HL-60 (cell line): ENCODE measurements at regions not wholly inside any gene's neighbourhood (a gene's known extent, or its start where the extent isn't known, plus 50 kb on each side); places are given as distances from the start of the nearest gene placed in this dataset.

Source experiments
- DNase-seq, 2 experiments: peaks; one replicate each; pipeline ENCODE4 v3.0.0-alpha.2; 2010 to 2020; ENCODE audit warnings: low read depth in 1 of 2, low spot score in 1 of 2
- H3K27ac ChIP-seq: fragments of 250-450 bp; sonication (Bioruptor Pico); replicated peaks from 2 replicates; pipeline ENCODE4 v1.5.1; 2020; ENCODE audit warnings: mild to moderate bottlenecking, moderate library complexity
- H3K27me3 ChIP-seq: fragments of 250-450 bp; sonication (Bioruptor Pico); 2 replicates; pipeline ENCODE4 v1.5.1; 2021; ENCODE audit warnings: mild to moderate bottlenecking, moderate library complexity; ENCODE audit not compliant: insufficient read depth, poor library complexity, severe bottlenecking
- H3K4me3 ChIP-seq: replicated peaks from 2 replicates; pipeline ENCODE4 v1.5.1; 2011; ENCODE audit warnings: mild to moderate bottlenecking, control low read depth, low read length; ENCODE audit not compliant: insufficient read depth
- GABPA ChIP-seq: IDR thresholded peaks from 2 replicates; pipeline ENCODE4 v1.6.1; 2012; ENCODE audit warnings: low read depth
- POLR2AphosphoS5 ChIP-seq: IDR thresholded peaks from 2 replicates; pipeline ENCODE4 v1.6.1; 2012; ENCODE audit warnings: low read depth
- SPI1 ChIP-seq: IDR thresholded peaks from 2 replicates; pipeline ENCODE4 v1.6.1; 2012; ENCODE audit warnings: low read depth, mild to moderate bottlenecking, borderline replicate concordance
- TF ChIP-seq, protein P1 (sequence below): IDR thresholded peaks from one replicate; pipeline ENCODE4 v1.5.1; 2011; ENCODE audit warnings: low read length, control low read depth, inconsistent platforms; ENCODE audit not compliant: insufficient read depth
- TF ChIP-seq, protein P2 (sequence below): IDR thresholded peaks from 2 replicates; pipeline ENCODE4 v1.6.1; 2012; ENCODE audit warnings: low read depth; ENCODE audit not compliant: insufficient replicate concordance

DNA sequence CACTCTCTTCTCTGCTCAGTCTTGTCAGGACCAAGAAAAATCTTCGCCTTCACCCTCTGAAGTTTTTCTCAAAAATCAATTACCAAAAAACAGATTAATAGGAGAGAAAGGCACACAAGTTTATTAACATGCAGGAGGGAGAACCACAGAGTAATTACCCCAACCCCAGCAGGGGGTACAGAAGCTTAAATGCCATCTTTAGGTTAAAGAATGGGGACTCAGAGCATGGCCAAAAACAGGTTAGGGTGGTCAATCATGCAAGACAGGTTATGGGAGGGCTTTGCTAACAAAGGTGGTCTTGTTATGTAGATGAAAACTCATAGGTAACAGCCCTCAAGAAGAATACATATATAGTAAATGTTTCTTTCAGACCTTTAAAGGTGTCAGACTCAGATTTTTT, 100.5 kb upstream of the BTN3A2 start:
- Histone ChIP-seq H3K27ac (no peak overlapping the region), H3K27me3 (no peaks in the 10 kb centered on the region), H3K4me3 (no peak overlapping the region)
- TF ChIP-seq, protein P1, sequence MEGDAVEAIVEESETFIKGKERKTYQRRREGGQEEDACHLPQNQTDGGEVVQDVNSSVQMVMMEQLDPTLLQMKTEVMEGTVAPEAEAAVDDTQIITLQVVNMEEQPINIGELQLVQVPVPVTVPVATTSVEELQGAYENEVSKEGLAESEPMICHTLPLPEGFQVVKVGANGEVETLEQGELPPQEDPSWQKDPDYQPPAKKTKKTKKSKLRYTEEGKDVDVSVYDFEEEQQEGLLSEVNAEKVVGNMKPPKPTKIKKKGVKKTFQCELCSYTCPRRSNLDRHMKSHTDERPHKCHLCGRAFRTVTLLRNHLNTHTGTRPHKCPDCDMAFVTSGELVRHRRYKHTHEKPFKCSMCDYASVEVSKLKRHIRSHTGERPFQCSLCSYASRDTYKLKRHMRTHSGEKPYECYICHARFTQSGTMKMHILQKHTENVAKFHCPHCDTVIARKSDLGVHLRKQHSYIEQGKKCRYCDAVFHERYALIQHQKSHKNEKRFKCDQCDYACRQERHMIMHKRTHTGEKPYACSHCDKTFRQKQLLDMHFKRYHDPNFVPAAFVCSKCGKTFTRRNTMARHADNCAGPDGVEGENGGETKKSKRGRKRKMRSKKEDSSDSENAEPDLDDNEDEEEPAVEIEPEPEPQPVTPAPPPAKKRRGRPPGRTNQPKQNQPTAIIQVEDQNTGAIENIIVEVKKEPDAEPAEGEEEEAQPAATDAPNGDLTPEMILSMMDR = no peak
- TF ChIP-seq SPI1 (no peak), GABPA (no peak), POLR2AphosphoS5 (no peak)
- TF ChIP-seq, protein P2, sequence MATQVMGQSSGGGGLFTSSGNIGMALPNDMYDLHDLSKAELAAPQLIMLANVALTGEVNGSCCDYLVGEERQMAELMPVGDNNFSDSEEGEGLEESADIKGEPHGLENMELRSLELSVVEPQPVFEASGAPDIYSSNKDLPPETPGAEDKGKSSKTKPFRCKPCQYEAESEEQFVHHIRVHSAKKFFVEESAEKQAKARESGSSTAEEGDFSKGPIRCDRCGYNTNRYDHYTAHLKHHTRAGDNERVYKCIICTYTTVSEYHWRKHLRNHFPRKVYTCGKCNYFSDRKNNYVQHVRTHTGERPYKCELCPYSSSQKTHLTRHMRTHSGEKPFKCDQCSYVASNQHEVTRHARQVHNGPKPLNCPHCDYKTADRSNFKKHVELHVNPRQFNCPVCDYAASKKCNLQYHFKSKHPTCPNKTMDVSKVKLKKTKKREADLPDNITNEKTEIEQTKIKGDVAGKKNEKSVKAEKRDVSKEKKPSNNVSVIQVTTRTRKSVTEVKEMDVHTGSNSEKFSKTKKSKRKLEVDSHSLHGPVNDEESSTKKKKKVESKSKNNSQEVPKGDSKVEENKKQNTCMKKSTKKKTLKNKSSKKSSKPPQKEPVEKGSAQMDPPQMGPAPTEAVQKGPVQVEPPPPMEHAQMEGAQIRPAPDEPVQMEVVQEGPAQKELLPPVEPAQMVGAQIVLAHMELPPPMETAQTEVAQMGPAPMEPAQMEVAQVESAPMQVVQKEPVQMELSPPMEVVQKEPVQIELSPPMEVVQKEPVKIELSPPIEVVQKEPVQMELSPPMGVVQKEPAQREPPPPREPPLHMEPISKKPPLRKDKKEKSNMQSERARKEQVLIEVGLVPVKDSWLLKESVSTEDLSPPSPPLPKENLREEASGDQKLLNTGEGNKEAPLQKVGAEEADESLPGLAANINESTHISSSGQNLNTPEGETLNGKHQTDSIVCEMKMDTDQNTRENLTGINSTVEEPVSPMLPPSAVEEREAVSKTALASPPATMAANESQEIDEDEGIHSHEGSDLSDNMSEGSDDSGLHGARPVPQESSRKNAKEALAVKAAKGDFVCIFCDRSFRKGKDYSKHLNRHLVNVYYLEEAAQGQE = no peak
- no peak for DNase-seq

DNA sequence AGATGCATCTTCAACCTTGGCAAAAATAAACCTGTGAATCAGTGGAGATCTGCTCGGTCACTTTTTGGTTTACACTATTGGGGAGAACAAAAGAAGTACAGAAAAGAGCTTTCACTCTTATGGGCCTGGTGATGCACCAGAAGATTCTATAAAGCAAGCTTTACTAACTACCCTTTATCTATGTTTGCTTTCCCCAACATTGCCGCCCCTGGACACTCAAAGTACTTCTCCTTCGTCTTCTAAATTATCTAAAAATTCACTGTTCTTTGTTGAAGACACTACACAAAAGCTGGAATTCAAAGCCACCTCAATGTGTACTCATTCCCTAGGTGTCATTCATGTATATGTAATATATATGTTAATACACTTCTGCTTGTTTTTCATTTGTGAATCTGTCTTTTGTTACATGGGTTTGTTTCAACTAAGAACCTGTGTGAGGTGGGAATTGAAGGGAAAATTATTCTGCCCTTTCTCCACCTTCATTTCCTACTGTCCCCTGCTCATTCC, 97.9 kb upstream of the BTN3A2 start:
- no peak overlapping the region for H3K27ac ChIP-seq
- TF ChIP-seq, protein P2 = no peak
- TF ChIP-seq, protein P1 = no peak
- TF ChIP-seq GABPA = no peak
- no peak for TF ChIP-seq POLR2AphosphoS5
- TF ChIP-seq SPI1 = no peak

DNA sequence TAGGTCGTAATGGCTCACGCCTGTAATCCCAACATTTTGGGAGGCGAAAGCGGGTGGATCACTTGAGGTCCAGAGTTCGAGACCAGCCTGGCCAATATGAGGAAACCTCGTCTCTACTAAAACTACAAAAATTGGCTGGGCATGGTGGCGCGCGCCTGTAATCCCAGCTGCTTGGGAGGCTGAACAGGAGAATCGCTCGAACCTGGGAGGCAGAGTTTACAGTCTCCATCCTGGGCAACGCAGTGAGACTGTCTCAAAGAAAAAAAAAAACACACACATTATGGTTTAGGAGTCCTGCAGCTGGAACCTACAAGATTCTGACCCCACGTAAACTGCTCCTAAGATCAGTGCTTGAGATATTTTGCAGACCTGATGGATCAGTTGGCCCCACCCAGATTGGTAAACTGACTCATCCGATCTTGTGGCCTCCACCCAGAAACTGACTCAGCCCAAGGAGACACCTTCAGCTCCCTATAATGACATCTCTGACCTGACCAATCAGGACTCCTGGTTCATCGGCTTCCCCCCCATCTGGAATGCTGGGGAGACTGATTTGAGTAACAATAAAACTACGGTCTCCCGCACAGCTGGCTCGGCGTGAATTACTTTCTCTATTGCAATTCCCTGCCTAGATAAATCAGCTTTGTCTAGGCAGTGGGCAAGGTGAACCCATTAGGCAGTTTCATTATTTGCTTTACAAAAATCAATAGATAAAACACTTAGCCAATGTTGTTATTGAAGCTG, 96.2 kb upstream of the BTN3A2 start:
- H3K4me3 ChIP-seq = no peak overlapping the region
- DNase-seq = no peak
- TF ChIP-seq, protein P1 = no peak
- TF ChIP-seq, protein P2 = no peak
- TF ChIP-seq GABPA (no peak), SPI1 (no peak)
- H3K27ac ChIP-seq = no peak overlapping the region
- H3K27me3 ChIP-seq = peaks cover 7% of the 10 kb centered on the region

More for the DNA sequence above, 97.9 kb upstream of the BTN3A2 start:
- H3K27me3 ChIP-seq = no peaks in the 10 kb centered on the region
- no peak overlapping the region for H3K4me3 ChIP-seq
- DNase-seq = no peak
